Colonic mucosa (tissue), 4 donors: ENCODE measurements at regions not wholly inside any gene's neighbourhood (a gene's known extent, or its start where the extent isn't known, plus 50 kb on each side); places are given as distances from the start of the nearest gene placed in this dataset.

Source experiments
- DNase-seq: peaks from one replicate; pipeline ENCODE4 v3.0.0-alpha.2; 2020
- H3K27ac ChIP-seq: fragments of 200-600 bp; one replicate; pipeline ENCODE4 v1.8.0; 2021
- H3K27me3 ChIP-seq: fragments of 200-600 bp; one replicate; pipeline ENCODE4 v1.8.0; 2021
- H3K36me3 ChIP-seq: fragments of 200-600 bp; one replicate; pipeline ENCODE4 v1.8.0; 2021
- H3K4me1 ChIP-seq: fragments of 200-600 bp; one replicate; pipeline ENCODE4 v1.8.0; 2021; ENCODE audit warnings: mild to moderate bottlenecking
- H3K4me3 ChIP-seq: fragments of 200-600 bp; one replicate; pipeline ENCODE4 v1.8.0; 2021
- H3K9ac ChIP-seq, 2 donors: one replicate each; pipeline ENCODE4 v1.7.0; 2013; ENCODE audit warnings: control low read depth in 2 of 2, low read depth in 2 of 2, low read length in 2 of 2
- H3K9me3 ChIP-seq: fragments of 200-600 bp; one replicate; pipeline ENCODE4 v1.8.0; 2021
- CTCF ChIP-seq: fragments of 200-600 bp; IDR thresholded peaks from one replicate; pipeline ENCODE4 v1.8.0; 2022; ENCODE audit warnings: antibody characterized with exemption, mild to moderate bottlenecking
- intact Hi-C: fragments of 100-400 bp; cut with DNase I; formaldehyde crosslinking; loops from one replicate; pipeline ENCODE4 v1.14.1; 2022
- donor health status: healthy.
- donor health status: DM: no; HTN: no; CAD: no.
- donor health status: DM: no; HTN: no; CAD: no.

GRCh38 chr5:39579750-39580149 lies 155.0 kb upstream of the DAB2 start:
- Histone ChIP-seq H3K27me3 (no peaks in the 10 kb centered on the region), H3K4me1 (peaks cover 4% of the 10 kb centered on the region), H3K4me3 (no peak overlapping the region), H3K9ac (no peak overlapping the region), H3K36me3 (no peaks in the 10 kb centered on the region), H3K9me3 (no peaks in the 10 kb centered on the region), H3K27ac (no peak overlapping the region)
- intact Hi-C loops, result loop anchor here (5.0 to 10.0 kb wide), 3 partner anchors 1108 to 1305 kb away; no protein-coding TSS in a partner anchor
- DNase-seq, result no peak
- no peak for TF ChIP-seq CTCF

GRCh38 chr5:39578887-39579497 lies 154.2 kb upstream of the DAB2 start:
- Histone ChIP-seq H3K27me3 (no peaks in the 10 kb centered on the region), H3K9me3 (no peaks in the 10 kb centered on the region), H3K9ac (no peak overlapping the region), H3K27ac (no peak overlapping the region), H3K4me3 (no peak overlapping the region), H3K36me3 (no peaks in the 10 kb centered on the region), H3K4me1 (peaks cover 4% of the 10 kb centered on the region)
- TF ChIP-seq CTCF, result peak; percentile 68
- no peak for DNase-seq
- intact Hi-C loops, result loop anchor here (10.0 kb wide), 2 partner anchors 1156 to 1306 kb away; no protein-coding TSS in a partner anchor

GRCh38 chr5:39577529-39577928 lies 152.7 kb upstream of the DAB2 start:
- Histone ChIP-seq H3K36me3 (no peaks in the 10 kb centered on the region), H3K4me1 (peaks cover 4% of the 10 kb centered on the region), H3K9ac (no peak overlapping the region), H3K4me3 (no peak overlapping the region), H3K27me3 (no peaks in the 10 kb centered on the region), H3K9me3 (no peaks in the 10 kb centered on the region), H3K27ac (no peak overlapping the region)
- no peak for TF ChIP-seq CTCF
- intact Hi-C loops, result loop anchor here (10.0 kb wide), 2 partner anchors 1157 to 1307 kb away; no protein-coding TSS in a partner anchor
- no peak for DNase-seq

GRCh38 chr5:39570403-39571027 lies 145.7 kb upstream of the DAB2 start:
- intact Hi-C loops, result loop anchor here (10.0 kb wide), 2 partner anchors 1164 to 1314 kb away; no protein-coding TSS in a partner anchor
- no peak overlapping the region for H3K9ac ChIP-seq
- H3K36me3 ChIP-seq, result no peaks in the 10 kb centered on the region
- no peaks in the 10 kb centered on the region for H3K9me3 ChIP-seq
- H3K4me3 ChIP-seq, result no peak overlapping the region
- H3K4me1 ChIP-seq, result no peaks in the 10 kb centered on the region
- no peaks in the 10 kb centered on the region for H3K27me3 ChIP-seq
- H3K27ac ChIP-seq, result no peak overlapping the region
- no peak for DNase-seq
- peak; percentile 68 for TF ChIP-seq CTCF

GRCh38 chr5:39569857-39570256 lies 145.1 kb upstream of the DAB2 start:
- no peak overlapping the region for H3K9ac ChIP-seq
- no peak overlapping the region for H3K4me3 ChIP-seq
- no peaks in the 10 kb centered on the region for H3K36me3 ChIP-seq
- intact Hi-C loops, result loop anchor here (5.0 to 10.0 kb wide), 5 partner anchors 193 to 1315 kb away; partner anchors contain the start of gene FYB1
- H3K27me3 ChIP-seq, result no peaks in the 10 kb centered on the region
- no peak overlapping the region for H3K27ac ChIP-seq
- H3K9me3 ChIP-seq, result no peaks in the 10 kb centered on the region
- no peaks in the 10 kb centered on the region for H3K4me1 ChIP-seq
- no peak for DNase-seq
- no peak for TF ChIP-seq CTCF
